Neural crest cell (in vitro differentiated cells): ENCODE measurements at regions not wholly inside any gene's neighbourhood (a gene's known extent, or its start where the extent isn't known, plus 50 kb on each side); places are given as distances from the start of the nearest gene placed in this dataset.

ENCODE experiments used
- DNase-seq: peaks from one replicate; pipeline ENCODE4 v3.0.0; 2021; ENCODE audit warnings: low read depth, mixed read lengths, low spot score
- H3K27ac Mint-ChIP-seq: one replicate; pipeline ENCODE4 v1.8.0; 2021; ENCODE audit warnings: mild to moderate bottlenecking, mixed read lengths; ENCODE audit not compliant: unreplicated experiment
- H3K27me3 Mint-ChIP-seq: 2 replicates; pipeline ENCODE4 v1.8.0; 2021; ENCODE audit warnings: low read depth, mild to moderate bottlenecking, mixed read lengths
- H3K36me3 Mint-ChIP-seq: 2 replicates; pipeline ENCODE4 v1.8.0; 2021; ENCODE audit warnings: low read depth, mild to moderate bottlenecking, mixed read lengths
- H3K4me1 Mint-ChIP-seq: 2 replicates; pipeline ENCODE4 v1.8.0; 2021; ENCODE audit warnings: mixed read lengths
- H3K4me3 Mint-ChIP-seq: one replicate; pipeline ENCODE4 v1.8.0; 2021; ENCODE audit warnings: mild to moderate bottlenecking, mixed read lengths
- H3K9me3 Mint-ChIP-seq: 2 replicates; pipeline ENCODE4 v1.8.0; 2021; ENCODE audit warnings: mixed read lengths
- TF ChIP-seq, protein P1 (sequence below): fragments of 200-600 bp; sonication (generic); conservative IDR thresholded peaks from 2 replicates; pipeline ENCODE4 v1.5.0; 2021; ENCODE audit warnings: antibody characterized with exemption, mild to moderate bottlenecking

DNA sequence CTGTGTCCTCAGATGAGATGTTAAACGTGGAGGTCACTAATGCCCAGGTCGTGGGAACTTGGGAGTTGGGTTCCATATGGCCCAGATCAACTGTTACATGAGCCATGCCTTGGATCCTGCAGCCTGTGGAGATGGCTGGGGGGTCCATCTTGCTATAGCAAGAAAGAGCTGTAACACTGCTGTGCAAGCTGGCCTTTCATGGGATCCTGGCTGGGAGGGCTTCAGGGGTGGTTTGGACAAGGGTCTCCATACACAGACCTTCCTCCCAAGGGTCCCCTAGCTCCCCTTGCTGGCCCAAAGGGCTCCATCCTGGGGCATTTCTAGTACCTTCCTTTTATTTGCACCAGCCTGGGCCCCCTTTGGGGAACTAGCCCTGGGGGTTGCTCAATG lies 337.7 kb downstream of the DYSF start:
- Mint-ChIP-seq H3K4me1 (peaks cover 4% of the 10 kb centered on the region), H3K27me3 (no peaks in the 10 kb centered on the region), H3K4me3 (no peak overlapping the region), H3K27ac (no peak overlapping the region), H3K36me3 (no peaks in the 10 kb centered on the region), H3K9me3 (no peaks in the 10 kb centered on the region)
- DNase-seq: no peak
- TF ChIP-seq, protein P1, sequence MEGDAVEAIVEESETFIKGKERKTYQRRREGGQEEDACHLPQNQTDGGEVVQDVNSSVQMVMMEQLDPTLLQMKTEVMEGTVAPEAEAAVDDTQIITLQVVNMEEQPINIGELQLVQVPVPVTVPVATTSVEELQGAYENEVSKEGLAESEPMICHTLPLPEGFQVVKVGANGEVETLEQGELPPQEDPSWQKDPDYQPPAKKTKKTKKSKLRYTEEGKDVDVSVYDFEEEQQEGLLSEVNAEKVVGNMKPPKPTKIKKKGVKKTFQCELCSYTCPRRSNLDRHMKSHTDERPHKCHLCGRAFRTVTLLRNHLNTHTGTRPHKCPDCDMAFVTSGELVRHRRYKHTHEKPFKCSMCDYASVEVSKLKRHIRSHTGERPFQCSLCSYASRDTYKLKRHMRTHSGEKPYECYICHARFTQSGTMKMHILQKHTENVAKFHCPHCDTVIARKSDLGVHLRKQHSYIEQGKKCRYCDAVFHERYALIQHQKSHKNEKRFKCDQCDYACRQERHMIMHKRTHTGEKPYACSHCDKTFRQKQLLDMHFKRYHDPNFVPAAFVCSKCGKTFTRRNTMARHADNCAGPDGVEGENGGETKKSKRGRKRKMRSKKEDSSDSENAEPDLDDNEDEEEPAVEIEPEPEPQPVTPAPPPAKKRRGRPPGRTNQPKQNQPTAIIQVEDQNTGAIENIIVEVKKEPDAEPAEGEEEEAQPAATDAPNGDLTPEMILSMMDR: no peak

DNA sequence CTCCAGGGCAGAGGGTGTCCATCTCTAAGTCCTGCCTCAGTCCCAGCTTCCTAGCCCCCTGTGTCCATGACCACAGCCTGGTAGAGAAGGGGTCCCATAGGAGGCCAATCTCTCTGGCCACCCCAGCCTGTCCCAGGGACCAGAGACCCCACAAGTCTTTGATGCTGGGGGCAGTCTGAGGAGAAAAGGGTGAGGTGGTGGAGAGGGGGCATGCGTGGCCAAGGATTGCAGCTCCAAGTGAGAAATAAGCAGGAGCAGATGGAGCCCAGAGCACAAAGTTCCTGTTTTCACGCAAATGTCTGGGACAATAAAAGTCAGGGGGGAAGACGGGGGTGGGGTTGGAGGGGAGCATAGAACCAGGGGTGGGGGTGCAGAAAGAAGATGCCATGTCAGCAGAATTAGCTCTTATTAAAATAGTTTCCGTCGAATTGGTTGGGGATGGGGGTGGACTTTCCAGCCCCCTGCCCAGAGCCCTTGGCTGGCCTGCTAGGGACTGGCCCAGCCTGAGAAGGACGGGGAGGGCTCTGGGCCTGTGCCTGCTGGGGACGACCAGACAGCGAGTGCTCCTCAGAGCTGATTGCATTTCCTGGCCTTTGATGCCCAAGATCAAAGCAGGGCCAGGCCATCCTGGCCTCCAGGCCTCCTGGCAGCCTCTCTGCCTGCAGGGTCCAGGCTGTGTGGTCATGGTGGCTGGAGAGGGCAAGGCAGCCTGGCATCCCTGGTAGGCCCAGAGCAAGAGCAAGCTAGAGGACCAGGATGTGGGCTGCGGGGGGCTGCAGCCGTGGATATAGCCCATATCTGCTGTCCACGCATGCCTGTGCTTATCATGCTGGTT lies 337.1 kb downstream of the DYSF start:
- Mint-ChIP-seq H3K4me1 (peaks cover 4% of the 10 kb centered on the region), H3K27ac (no peak overlapping the region), H3K9me3 (no peaks in the 10 kb centered on the region), H3K27me3 (no peaks in the 10 kb centered on the region), H3K4me3 (no peak overlapping the region), H3K36me3 (no peaks in the 10 kb centered on the region)
- DNase-seq: no peak
- TF ChIP-seq, protein P1: no peak

DNA sequence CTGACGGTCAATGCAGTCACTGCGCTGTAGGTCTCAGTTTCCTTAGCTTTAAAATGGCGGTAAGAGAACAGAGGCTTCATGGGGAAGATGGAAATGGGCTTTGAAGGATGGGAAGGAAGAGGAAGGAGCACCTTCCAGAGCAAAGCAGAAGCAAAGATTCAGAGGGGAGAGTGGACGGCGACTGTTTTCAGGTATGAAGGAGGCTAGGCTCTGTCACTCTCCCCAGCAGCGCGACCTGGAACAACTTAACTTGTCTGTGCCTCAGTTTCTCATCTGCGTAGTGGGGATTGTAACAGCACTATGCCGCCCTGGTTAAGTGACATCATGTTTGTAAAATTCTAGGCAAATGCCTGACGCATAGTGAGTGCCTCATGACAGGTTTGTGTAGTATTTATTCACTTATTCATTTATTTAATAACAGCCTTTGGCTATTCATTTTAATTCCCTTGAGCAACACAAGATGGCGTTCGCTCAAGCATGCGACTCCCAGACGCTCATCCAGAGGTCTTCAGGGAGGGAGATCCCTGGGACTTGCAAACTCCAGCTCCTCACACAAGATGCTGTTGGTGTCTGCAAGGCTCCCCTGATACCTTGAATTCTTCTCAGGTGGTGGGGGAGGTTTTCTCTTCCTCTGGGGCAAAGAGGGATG lies 336.3 kb downstream of the DYSF start:
- DNase-seq: no peak

DNA sequence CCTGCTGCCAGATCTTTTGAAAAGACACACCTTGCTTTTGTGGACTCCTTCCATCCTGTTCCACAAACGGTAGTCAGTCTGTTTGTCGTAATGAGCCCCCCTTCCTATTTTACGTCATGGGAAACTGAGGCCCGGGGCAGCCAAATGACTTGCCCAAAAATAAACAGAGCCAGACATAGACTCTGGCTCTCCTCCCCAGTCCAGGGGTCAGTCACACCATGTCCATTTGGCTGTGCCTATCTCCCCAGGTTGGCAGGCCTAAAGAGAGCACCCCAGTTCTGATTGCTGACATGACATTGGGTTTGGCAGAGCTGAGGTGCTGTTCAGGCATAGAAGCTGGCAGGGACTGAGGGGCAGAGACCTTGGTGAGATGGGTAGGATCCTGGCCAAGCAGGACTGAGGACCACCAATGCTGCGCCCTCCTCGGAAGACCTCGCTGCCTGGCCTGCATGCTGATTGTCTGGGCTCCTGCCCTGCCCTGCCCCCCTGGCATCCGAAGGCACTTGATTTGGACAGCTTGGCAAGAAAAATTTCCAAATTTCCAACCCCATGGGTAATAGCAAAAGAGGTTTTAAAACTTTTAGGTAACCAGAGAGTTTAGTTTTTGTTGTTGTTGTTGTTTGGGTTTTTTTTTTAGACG lies 335.4 kb downstream of the DYSF start:
- Mint-ChIP-seq H3K4me3 (no peak overlapping the region), H3K9me3 (no peaks in the 10 kb centered on the region)

More for the DNA sequence above, 336.3 kb downstream of the DYSF start:
- H3K4me1 Mint-ChIP-seq: peaks cover 4% of the 10 kb centered on the region
- no peaks in the 10 kb centered on the region for H3K36me3 Mint-ChIP-seq
- TF ChIP-seq, protein P1: no peak
- no peaks in the 10 kb centered on the region for H3K27me3 Mint-ChIP-seq
- H3K4me3 Mint-ChIP-seq: no peak overlapping the region
- no peaks in the 10 kb centered on the region for H3K9me3 Mint-ChIP-seq
- H3K27ac Mint-ChIP-seq: no peak overlapping the region

DNA sequence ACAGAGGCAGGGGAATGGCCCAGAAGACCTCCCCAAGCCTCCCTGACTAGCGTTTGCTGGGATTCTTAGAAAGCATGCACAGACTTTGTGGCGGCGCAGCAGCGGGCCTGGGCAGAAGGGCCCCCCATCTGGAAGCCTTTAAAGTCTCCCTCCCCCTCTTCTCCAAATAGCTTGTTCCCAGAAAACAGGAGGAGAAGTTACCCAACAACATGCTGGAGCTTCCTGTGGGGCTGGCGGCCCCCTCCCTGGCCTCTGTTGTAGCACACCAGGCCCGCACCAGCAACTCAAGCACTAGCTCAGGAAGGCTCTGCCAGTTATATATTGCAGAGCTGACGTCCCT lies 334.8 kb downstream of the DYSF start:
- H3K4me1 Mint-ChIP-seq: no peaks in the 10 kb centered on the region
- no peaks in the 10 kb centered on the region for H3K27me3 Mint-ChIP-seq
- no peaks in the 10 kb centered on the region for H3K36me3 Mint-ChIP-seq
- no peak overlapping the region for H3K4me3 Mint-ChIP-seq
- H3K9me3 Mint-ChIP-seq: no peaks in the 10 kb centered on the region
- H3K27ac Mint-ChIP-seq: no peak overlapping the region
- no peak for DNase-seq
- TF ChIP-seq, protein P1: no peak

More for the DNA sequence above, 335.4 kb downstream of the DYSF start:
- TF ChIP-seq, protein P1: no peak
- H3K4me1 Mint-ChIP-seq: no peaks in the 10 kb centered on the region
- no peak for DNase-seq
- H3K36me3 Mint-ChIP-seq: no peaks in the 10 kb centered on the region
- no peak overlapping the region for H3K27ac Mint-ChIP-seq
- H3K27me3 Mint-ChIP-seq: no peaks in the 10 kb centered on the region
